ENCODE measurements at regions not wholly inside any gene's neighbourhood (a gene's known extent, or its start where the extent isn't known, plus 50 kb on each side); places are given as distances from the start of the nearest gene placed in this dataset.

DNA sequence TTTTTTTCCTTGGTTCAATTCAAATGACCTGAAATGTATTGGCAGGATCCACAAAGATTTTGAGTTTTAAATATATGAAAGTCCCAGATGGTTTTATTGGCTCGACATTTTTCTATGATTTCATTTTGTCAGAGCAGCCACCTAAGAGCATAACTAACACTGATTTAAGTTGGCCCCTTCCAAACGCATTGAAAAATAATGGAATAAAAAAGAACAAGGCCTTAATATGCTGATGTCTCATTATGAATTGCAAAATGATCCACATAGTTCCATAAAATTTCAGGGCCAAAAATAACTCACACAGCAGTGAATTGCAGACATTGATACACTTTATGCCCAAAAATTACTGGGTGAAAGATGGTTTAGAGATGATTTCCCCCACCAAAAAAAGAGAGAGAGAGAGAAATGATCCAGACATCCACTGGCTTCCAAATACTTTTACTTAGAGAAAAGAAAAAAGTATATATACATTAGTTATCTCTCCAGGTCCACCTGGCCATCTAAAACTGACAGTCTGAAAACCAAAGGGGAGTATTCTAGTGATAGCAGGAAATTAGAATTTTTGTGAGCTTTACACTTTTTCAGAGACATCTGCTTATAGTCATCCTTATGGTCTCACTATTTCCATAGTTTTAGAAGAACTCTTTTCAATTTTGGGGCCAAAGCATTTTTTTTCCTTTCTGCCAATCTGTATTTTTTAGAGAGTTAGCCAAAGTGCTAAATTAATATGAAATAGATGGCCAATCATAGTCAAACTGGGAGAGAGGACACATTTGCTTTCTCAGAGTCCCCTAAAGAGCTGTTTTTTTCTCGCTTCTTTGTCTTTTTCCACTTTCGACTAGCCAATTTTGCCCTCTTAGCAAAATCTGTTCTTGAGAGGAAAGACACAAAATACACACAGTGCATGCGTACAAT is 213.5 kb upstream of the RND3 start:
- H3K9me3 ChIP-seq (ENCODE audit: control insufficient read depth in 4 of 4, insufficient read depth in 3 of 4, low read length in 3 of 4) = no peaks in the 10 kb centered on the region
- no peak for ATAC-seq (ENCODE audit: insufficient read depth, low FRiP score)
- H3K27me3 ChIP-seq (ENCODE audit: control insufficient read depth in 3 of 3, insufficient read depth in 3 of 3, low read length in 2 of 3) = no peaks in the 10 kb centered on the region
- H3K36me3 ChIP-seq (ENCODE audit: control insufficient read depth in 4 of 4, insufficient read depth in 4 of 4, low read length in 4 of 4) = no peaks in the 10 kb centered on the region
- H3K4me1 ChIP-seq (ENCODE audit: control insufficient read depth in 5 of 5, insufficient read depth in 5 of 5, low read length in 5 of 5) = no peaks in the 10 kb centered on the region
- no peak overlapping the region for H3K4me3 ChIP-seq
- no peak overlapping the region for H3K9ac ChIP-seq (ENCODE audit: insufficient read depth in 1 of 2, low read length in 2 of 2)
- TF ChIP-seq CTCF (IDR thresholded peaks at IDR 0.05; ENCODE audit: control extremely low read depth, extremely low read depth) = no peak
- WGBS, 2 donors = 86 to 90% methylated on average over 5 of the region's 5 CpGs
- H3K27ac ChIP-seq (ENCODE audit: low read depth in 1 of 2, low read length in 1 of 2) = no peak overlapping the region
- DNase-seq = no peak

- WGBS, 2 donors = 83 to 93% methylated on average over 1 of the region's 1 CpG
- Histone ChIP-seq H3K9ac (ENCODE audit: insufficient read depth in 1 of 2, low read length in 2 of 2) (no peak overlapping the region), H3K4me1 (ENCODE audit: control insufficient read depth in 5 of 5, insufficient read depth in 5 of 5, low read length in 5 of 5) (no peaks in the 10 kb centered on the region), H3K9me3 (ENCODE audit: control insufficient read depth in 4 of 4, insufficient read depth in 3 of 4, low read length in 3 of 4) (no peaks in the 10 kb centered on the region), H3K36me3 (ENCODE audit: control insufficient read depth in 4 of 4, insufficient read depth in 4 of 4, low read length in 4 of 4) (no peaks in the 10 kb centered on the region), H3K4me3 (no peak overlapping the region), H3K27ac (ENCODE audit: low read depth in 1 of 2, low read length in 1 of 2) (no peak overlapping the region), H3K27me3 (ENCODE audit: control insufficient read depth in 3 of 3, insufficient read depth in 3 of 3, low read length in 2 of 3) (no peaks in the 10 kb centered on the region)
- ATAC-seq (ENCODE audit: insufficient read depth, low FRiP score) (no peak), DNase-seq (no peak)
- TF ChIP-seq CTCF (IDR thresholded peaks at IDR 0.05; ENCODE audit: control extremely low read depth, extremely low read depth) = no peak
These were observed 211.8 kb upstream of the RND3 start for GRCh38 chr2:150699218-150699617.

- no peak for TF ChIP-seq CTCF (IDR thresholded peaks at IDR 0.05; ENCODE audit: control extremely low read depth, extremely low read depth)
- no peaks in the 10 kb centered on the region for H3K4me1 ChIP-seq (ENCODE audit: control insufficient read depth in 5 of 5, insufficient read depth in 5 of 5, low read length in 5 of 5)
- H3K9me3 ChIP-seq (ENCODE audit: control insufficient read depth in 4 of 4, insufficient read depth in 3 of 4, low read length in 3 of 4) = no peaks in the 10 kb centered on the region
- ATAC-seq (ENCODE audit: insufficient read depth, low FRiP score) (no peak), DNase-seq (no peak)
- H3K4me3 ChIP-seq = no peak overlapping the region
- H3K9ac ChIP-seq (ENCODE audit: insufficient read depth in 1 of 2, low read length in 2 of 2) = no peak overlapping the region
- 74 to 93% methylated on average over 2 of the region's 2 CpGs for WGBS, 2 donors
- no peaks in the 10 kb centered on the region for H3K36me3 ChIP-seq (ENCODE audit: control insufficient read depth in 4 of 4, insufficient read depth in 4 of 4, low read length in 4 of 4)
- peak overlapping the region in 1 of 2 donors; percentile 21 for H3K27ac ChIP-seq (ENCODE audit: low read depth in 1 of 2, low read length in 1 of 2)
- H3K27me3 ChIP-seq (ENCODE audit: control insufficient read depth in 3 of 3, insufficient read depth in 3 of 3, low read length in 2 of 3) = no peaks in the 10 kb centered on the region
These were observed 210.7 kb upstream of the RND3 start for GRCh38 chr2:150698016-150698661.

Data from lung (tissue), 11 donors.